ENCODE measurements at regions not wholly inside any gene's neighbourhood (a gene's known extent, or its start where the extent isn't known, plus 50 kb on each side); places are given as distances from the start of the nearest gene placed in this dataset.

DNA sequence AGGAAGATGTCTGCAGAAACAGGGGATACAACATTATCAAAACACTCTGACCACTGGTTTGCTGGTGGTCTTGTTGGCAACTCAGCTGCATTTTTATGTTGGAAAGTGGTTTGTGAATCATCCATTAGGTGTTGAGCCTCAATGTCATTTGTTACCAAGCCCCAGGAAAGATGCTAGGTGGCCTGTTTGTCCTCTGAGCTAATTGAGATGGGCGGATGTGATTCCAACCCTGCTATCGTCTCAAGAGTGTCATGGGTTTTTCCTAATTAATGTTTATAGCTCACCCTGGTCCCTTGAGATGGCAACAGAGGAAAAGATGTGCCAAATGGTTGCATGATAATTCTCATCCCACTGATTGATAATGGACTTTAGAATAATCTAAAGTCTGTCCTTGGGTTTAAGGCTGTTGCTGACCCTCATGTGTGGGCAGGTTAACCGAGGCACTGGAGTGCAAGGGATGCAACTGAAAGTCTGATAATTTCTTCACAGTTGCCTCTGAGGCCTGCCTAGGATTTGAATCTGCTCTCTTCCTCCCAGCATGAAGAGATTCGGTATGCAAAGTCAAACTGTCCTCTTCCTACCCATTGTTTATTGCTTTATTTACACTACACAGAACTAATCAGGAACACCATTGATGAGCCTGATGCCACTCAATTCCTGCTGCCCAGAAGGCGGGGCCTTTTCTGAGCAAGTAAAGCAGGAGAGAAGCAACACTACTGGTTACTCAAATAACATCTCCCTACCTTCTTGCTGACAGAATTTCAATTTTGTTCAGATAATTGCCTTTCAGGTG, 166.2 kb upstream of the TBC1D5 start:
- Histone ChIP-seq H3K79me2 (ENCODE audit: insufficient read depth, low read depth, low read length) (no peaks in the 10 kb centered on the region), H3K9me2 (ENCODE audit: insufficient read depth, low read length) (no peaks in the 10 kb centered on the region), H3K4me1 (ENCODE audit: insufficient read depth, low read length, poor library complexity, severe bottlenecking) (peaks cover 34% of the 10 kb centered on the region), H3K27ac (ENCODE audit: low read depth, low read length, poor library complexity, severe bottlenecking) (no peak overlapping the region), H3K9me3 (ENCODE audit: low read length) (no peaks in the 10 kb centered on the region), H3K4me2 (ENCODE audit: low read length) (no peak overlapping the region), H2AFZ (ENCODE audit: low read length) (peak overlapping the region; percentile 32), H4K20me1 (ENCODE audit: insufficient read depth, low read length) (no peaks in the 10 kb centered on the region), H3K4me3 (ENCODE audit: low read depth, low read length, poor library complexity, severe bottlenecking) (no peak overlapping the region), H3K36me3 (ENCODE audit: insufficient read depth, low read length) (no peaks in the 10 kb centered on the region)
- TF ChIP-seq, protein P1, sequence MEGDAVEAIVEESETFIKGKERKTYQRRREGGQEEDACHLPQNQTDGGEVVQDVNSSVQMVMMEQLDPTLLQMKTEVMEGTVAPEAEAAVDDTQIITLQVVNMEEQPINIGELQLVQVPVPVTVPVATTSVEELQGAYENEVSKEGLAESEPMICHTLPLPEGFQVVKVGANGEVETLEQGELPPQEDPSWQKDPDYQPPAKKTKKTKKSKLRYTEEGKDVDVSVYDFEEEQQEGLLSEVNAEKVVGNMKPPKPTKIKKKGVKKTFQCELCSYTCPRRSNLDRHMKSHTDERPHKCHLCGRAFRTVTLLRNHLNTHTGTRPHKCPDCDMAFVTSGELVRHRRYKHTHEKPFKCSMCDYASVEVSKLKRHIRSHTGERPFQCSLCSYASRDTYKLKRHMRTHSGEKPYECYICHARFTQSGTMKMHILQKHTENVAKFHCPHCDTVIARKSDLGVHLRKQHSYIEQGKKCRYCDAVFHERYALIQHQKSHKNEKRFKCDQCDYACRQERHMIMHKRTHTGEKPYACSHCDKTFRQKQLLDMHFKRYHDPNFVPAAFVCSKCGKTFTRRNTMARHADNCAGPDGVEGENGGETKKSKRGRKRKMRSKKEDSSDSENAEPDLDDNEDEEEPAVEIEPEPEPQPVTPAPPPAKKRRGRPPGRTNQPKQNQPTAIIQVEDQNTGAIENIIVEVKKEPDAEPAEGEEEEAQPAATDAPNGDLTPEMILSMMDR (conservative IDR thresholded peaks at IDR 0.05; ENCODE audit: low read length) = no peak
- no peak for TF ChIP-seq EZH2phosphoT487 (IDR thresholded peaks at IDR 0.05; ENCODE audit: borderline replicate concordance, low read depth, low read length)
- ChIA-PET POLR2A (no interaction called here), CTCF (ENCODE audit: unreplicated experiment) (no interaction called here)
- no peak for DNase-seq (ENCODE audit: low spot score)
- intact Hi-C loops (cut with micrococcal nuclease; ENCODE audit: unreplicated experiment) = no loop called here
- no TSS peak for BruUV-seq (replicated peaks)

DNA sequence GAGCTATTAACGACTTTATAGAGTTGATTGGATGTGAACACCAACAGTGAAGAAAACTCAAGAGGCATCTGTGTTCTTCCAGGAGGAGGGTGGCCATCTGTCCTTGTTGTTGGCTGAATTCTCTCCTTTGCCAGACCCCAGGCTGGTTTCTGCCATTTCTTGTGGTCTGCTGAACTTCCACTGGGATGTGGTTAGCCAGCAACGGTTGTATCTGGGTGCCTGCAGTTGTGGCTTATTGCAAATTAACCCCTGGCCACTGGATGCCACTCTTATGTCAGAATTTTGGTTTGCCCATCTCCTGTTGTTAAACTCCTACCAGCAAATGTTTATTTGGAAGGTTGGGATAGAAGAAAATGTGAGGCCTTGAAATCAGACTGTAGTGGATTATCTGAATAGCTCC, 163.6 kb upstream of the TBC1D5 start:
- TF ChIP-seq, protein P1 (conservative IDR thresholded peaks at IDR 0.05; ENCODE audit: low read length) = peak; percentile 39; the same call in 1 of the 2 replicates
- no peak for TF ChIP-seq EZH2phosphoT487 (IDR thresholded peaks at IDR 0.05; ENCODE audit: borderline replicate concordance, low read depth, low read length)
- Histone ChIP-seq H3K9me2 (ENCODE audit: insufficient read depth, low read length) (no peaks in the 10 kb centered on the region), H4K20me1 (ENCODE audit: insufficient read depth, low read length) (no peaks in the 10 kb centered on the region), H3K4me3 (ENCODE audit: low read depth, low read length, poor library complexity, severe bottlenecking) (no peak overlapping the region), H3K27ac (ENCODE audit: low read depth, low read length, poor library complexity, severe bottlenecking) (no peak overlapping the region), H3K4me2 (ENCODE audit: low read length) (no peak overlapping the region), H3K9me3 (ENCODE audit: low read length) (no peaks in the 10 kb centered on the region), H3K79me2 (ENCODE audit: insufficient read depth, low read depth, low read length) (no peaks in the 10 kb centered on the region), H2AFZ (ENCODE audit: low read length) (0 out of 2 replicates have a peak overlapping the region, but pooled peaks have one; percentile 21), H3K4me1 (ENCODE audit: insufficient read depth, low read length, poor library complexity, severe bottlenecking) (peaks cover 28% of the 10 kb centered on the region), H3K36me3 (ENCODE audit: insufficient read depth, low read length) (no peaks in the 10 kb centered on the region)
- CTCF ChIA-PET (ENCODE audit: unreplicated experiment) = no interaction called here
- POLR2A ChIA-PET = no interaction called here
- BruUV-seq (replicated peaks) = no TSS peak
- intact Hi-C loops (cut with micrococcal nuclease; ENCODE audit: unreplicated experiment) = no loop called here
- peak; percentile 23 for DNase-seq (ENCODE audit: low spot score)

DNA sequence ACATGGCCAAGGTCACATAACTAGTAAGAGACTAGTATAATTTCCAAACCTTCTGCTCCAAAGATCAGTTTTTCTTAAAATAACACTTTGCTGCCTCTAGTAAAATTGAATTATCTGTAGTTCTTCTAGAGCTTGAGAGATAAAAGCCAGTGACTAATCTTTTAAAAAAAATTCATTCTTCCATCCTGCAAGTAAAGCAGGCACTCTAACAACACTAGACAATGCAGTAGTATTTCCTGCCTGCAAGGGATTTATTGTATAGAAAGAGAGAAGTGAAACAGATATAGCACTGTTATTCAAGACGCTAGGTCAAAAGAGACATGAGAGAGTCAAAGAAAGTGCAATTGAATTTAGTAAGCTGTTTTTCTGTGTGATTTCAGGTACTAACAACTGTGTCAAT, 159.5 kb upstream of the TBC1D5 start:
- POLR2A ChIA-PET = interaction anchor here (1.5 kb wide), 1 partner anchor 11 kb away, joined by 4 read pairs; no protein-coding TSS in a partner anchor
- H3K9me3 ChIP-seq (ENCODE audit: low read length) = peaks cover 21% of the 10 kb centered on the region
- no TSS peak for BruUV-seq (replicated peaks)
- CTCF ChIA-PET (ENCODE audit: unreplicated experiment) = no interaction called here
- TF ChIP-seq, protein P1 (conservative IDR thresholded peaks at IDR 0.05; ENCODE audit: low read length) = no peak
- TF ChIP-seq EZH2phosphoT487 (IDR thresholded peaks at IDR 0.05; ENCODE audit: borderline replicate concordance, low read depth, low read length) = no peak
- peak overlapping the region; percentile 53 for H2AFZ ChIP-seq (ENCODE audit: low read length)
- peak overlapping the region; percentile 80 for H3K27ac ChIP-seq (ENCODE audit: low read depth, low read length, poor library complexity, severe bottlenecking)
- H3K9me2 ChIP-seq (ENCODE audit: insufficient read depth, low read length) = no peaks in the 10 kb centered on the region
- peaks cover 20% of the 10 kb centered on the region for H3K4me1 ChIP-seq (ENCODE audit: insufficient read depth, low read length, poor library complexity, severe bottlenecking)
- peak; percentile 88 for DNase-seq (ENCODE audit: low spot score)
- H4K20me1 ChIP-seq (ENCODE audit: insufficient read depth, low read length) = no peaks in the 10 kb centered on the region
- peaks cover 5% of the 10 kb centered on the region; the same call in 1 of the 2 replicates for H3K36me3 ChIP-seq (ENCODE audit: insufficient read depth, low read length)
- no peak overlapping the region for H3K4me3 ChIP-seq (ENCODE audit: low read depth, low read length, poor library complexity, severe bottlenecking)
- peak overlapping the region; percentile 57 for H3K4me2 ChIP-seq (ENCODE audit: low read length)
- no peaks in the 10 kb centered on the region for H3K79me2 ChIP-seq (ENCODE audit: insufficient read depth, low read depth, low read length)
- intact Hi-C loops (cut with micrococcal nuclease; ENCODE audit: unreplicated experiment) = no loop called here
